Activated CD8-positive, alpha-beta memory T cell treated with anti-CD3 and anti-CD28 coated beads for 1 hour (primary cell): ENCODE measurements at regions not wholly inside any gene's neighbourhood (a gene's known extent, or its start where the extent isn't known, plus 50 kb on each side); places are given as distances from the start of the nearest gene placed in this dataset.

Experiments
- DNase-seq, 2 donors: peaks; one replicate each; pipeline ENCODE4 v3.0.0-alpha.2; 2020; ENCODE audit warnings: low read depth in 1 of 2; ENCODE audit errors: extremely low read depth in 1 of 2

DNA sequence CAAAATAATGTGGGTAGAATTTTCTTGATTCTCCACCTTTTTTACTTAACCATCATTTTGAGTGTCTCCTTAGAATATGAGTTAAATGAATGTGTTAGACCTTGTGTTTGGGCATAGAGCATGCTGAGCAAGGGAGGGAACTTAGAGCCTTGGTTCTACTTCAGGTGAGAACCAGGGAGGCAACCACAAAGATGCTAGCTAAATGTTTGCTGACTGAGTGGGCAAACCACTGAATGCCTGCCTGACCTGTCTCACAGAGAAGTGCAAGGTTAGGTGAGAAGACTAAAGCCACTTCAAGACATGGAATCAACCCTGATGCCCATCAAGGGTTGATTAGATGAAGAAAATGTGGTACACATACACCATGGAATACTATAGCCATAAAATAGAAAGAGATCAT, 242.6 kb upstream of the ZNF32 start:
- DNase-seq, result no peak

DNA sequence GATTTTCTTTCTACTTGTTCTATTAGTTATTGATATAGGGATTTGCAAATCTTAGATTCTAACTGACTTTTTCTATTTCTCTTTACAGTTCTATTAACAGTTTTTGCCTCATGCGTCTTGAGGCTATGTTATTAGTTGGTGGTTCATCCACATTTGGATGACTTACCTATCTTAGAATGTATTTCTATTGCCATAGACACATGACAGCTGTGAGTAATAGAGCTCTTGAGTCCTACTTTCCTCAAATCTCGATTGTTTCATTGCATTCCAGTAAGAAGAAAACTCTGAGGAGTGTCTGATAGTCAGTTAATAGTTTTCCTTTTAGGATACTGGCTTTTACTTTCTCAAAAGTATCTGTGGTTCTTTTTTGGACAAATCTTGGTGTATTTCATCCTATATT, 241.4 kb upstream of the ZNF32 start:
- no peak for DNase-seq

DNA sequence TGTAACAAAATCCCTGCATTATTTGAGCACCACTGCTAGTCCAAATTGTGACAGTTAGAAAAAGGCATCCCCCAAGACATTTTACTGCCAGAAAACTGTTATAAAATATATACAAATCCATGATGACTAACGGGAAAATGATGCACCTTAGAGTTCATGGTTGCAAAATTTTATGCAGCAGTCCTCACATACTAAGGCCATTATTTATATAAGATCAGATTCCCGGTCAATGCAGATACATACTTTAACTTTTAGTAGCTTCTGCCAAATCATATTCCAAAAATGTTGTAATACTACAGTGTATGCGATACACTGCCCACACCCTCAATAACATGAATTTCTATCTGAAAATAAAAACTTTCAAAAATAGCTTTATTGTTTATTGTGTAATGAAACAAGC, 239.9 kb upstream of the ZNF32 start:
- no peak for DNase-seq

DNA sequence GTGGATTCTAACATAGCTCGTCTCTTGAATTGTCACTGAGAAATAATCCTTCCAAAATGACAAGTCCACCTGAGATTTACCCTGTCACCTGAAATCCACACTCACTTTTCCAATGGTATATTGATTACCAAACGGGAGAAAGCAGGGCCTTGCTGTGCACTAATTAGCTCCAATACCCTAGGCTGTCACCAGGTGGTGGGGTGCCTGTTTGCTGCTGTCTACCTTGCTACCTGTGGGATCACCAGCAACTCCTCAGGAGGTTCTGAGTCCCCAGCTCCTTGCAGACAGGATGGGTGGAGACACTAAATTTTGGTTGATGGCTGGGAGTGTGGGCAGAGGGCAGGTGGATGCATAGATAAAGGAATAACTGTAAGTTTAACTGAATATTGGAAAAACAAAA, 237.2 kb upstream of the ZNF32 start:
- DNase-seq, result no peak

DNA sequence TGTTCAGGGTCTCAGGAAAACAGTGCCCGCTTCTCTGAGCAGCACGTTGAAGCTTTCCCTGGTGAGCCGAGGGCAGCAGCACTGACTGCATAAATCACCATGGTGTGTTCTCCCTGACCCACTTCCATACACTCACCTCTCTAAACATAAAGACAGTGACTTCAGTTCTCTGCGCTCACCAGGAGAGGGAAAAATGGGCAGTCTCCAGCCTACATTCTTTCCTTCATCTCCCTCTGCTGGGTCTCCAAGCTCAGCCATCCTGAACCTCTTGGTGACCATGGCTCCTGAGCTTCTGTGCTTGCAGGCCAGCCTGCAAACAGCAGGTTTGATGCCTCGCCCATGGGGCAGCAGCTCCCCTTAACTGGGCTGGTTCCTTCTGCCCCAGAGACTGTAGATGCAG, 236.6 kb upstream of the ZNF32 start:
- no peak for DNase-seq

DNA sequence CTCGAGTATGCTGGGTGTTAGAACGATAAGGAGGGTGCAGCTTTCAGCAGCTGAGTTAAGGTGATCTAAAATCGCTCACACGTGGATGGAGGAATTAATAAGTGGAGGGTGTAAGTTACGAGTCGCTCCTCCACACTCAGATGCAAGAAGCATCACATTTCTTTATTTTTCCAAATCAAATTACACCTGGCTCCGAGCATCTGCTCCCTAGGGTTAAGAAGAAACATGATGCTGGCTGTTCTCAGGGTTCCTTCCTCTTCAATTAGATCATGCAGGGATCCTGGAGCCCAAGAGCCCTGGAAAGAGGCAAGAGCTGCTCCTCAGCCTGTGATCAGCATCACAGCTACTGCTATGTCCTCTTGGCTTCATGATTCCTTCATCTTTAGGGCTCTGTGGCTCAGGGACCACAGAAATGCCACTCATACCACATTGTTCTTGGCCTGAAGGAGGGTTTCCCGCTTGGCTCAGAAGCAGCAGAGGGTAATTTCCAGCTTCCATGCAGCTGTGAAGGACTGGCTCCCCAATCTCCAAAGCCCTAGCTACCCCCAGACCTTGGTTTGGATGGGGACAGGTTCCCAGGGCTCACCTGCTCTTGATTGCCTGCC, 235.9 kb upstream of the ZNF32 start:
- DNase-seq, result no peak

DNA sequence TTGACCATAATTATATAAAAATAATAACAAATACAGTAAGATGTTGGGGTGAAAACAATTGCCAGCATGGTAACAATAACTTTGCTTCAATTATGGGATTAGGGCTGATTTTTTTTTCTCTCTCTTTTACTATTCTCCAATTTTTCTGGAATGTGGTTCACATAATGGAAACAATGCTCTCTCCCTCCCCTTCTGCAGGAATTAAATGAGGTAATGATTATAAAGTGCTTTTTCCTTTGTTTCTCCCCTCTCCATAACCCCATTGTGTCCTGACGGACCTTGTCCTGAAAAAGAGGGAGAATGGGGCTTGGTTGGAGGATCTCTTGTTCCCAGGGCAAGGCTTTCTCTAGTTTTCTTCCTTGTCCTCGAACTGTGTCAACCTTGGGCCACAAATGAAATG, 234.0 kb upstream of the ZNF32 start:
- DNase-seq, result no peak

DNA sequence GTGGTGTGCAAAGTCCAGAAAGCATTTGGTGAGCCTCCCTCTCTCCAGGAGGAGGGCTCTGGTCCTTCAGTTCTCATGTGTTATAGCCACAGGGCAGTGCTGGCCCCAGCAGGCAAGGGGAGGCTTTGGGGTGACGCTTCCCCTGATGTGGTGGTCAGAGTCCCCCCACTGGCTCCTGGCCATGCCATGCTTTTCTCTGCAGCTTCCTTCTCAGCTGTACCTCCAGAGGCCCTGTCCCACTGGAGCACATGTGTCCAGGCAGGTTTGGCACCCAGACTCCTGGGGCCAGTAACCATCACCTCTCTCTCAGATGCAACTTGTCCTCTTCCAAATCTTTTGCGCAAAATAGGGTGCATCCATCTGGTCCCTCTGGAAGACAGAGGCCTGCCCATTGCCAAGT, 233.0 kb upstream of the ZNF32 start:
- no peak for DNase-seq

DNA sequence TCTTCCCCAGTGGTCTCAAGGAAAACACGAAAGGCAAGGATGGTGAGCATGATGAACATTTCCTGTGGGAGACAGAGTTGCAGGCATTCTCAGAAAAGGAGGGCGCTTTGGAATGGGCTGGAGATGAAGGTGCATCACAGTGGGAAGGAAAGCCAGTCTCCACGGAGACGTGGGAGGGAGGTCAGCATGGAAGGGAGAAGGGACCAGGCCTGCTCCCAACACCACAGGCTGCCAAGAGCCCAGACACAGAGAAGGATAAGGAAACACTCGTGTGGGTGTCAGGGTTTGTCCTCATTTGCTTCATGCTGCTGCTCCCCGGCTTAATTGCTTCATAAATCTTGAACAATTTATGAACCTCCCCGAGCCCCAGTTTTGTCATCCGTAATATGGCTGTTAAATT, 231.5 kb upstream of the ZNF32 start:
- DNase-seq, result no peak

DNA sequence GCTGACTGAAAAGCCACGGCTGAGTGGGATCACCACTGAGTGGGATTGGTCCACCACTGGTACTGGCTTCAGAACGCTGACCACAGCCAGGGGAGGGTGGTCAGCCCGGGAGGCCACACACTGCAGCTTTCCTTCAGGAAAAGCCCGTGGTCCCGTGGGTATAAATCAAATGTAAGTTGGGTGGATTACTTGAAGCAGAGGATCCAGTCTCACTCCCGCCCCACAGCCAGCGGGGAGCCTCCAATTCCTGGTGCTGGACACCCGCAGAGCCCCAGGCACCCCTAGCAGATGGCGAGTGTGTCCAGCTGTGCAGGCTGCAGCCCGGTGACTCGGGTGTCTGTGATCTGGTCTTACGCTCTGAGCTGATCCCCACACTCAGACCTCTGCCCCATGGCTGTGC, 231.1 kb upstream of the ZNF32 start:
- DNase-seq, result no peak

DNA sequence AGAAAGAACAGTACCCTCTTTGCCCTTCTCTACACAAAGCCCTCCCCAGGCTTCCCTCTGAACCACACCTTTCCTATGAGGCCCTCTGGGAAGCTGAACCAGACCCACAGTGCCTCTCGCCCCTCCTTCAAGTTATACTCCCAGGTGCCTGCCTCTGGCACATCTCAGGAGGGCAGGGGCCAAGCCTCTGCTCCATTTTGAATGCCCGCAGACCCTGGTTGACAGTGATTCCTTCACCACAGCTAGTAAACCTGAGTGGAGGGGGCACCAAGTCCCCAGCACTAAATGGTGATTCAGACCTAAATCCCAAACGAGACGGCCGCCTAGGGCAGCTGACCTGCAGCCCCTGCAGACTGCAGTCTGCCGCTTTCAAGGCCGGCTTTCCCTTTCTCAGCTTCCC, 230.5 kb upstream of the ZNF32 start:
- DNase-seq, result no peak

DNA sequence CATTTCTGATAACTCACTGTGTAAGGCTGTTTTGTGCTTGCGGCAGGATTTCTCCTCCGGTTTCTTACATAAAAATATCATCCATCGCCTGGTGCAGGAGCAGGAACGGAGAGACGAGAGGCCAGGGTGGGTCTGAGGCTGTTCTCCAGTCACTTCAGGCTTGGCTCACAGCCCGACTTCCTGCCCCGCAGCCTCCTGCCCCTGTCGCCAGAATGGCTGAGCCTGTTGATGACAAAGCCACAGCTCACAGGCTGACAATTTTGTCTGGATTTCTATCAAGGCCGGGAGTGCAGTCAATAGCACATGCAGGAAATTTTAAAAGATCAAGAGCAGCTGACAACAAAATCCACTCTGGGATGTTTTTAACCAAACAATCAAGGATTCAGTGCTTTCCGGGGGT, 229.7 kb upstream of the ZNF32 start:
- DNase-seq, result no peak

DNA sequence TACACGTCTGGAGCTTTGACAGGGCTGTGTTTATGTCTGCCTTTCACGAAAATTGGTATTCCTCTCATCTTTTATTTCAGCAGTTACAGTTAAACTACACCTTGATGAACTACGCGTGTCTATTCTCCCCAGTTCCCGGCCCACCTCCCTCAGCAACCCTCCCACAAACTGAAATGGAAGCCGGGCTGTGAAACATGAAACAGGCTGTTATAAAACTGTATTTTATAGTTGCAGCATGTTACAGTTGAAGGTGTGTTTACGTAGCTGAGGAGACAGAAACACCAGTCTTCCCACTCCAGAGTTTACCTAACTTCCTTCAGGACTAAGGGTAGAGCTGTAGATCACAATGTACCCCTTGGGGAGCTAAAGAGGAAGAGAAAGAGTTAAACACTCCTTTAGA, 228.3 kb upstream of the ZNF32 start:
- no peak for DNase-seq

DNA sequence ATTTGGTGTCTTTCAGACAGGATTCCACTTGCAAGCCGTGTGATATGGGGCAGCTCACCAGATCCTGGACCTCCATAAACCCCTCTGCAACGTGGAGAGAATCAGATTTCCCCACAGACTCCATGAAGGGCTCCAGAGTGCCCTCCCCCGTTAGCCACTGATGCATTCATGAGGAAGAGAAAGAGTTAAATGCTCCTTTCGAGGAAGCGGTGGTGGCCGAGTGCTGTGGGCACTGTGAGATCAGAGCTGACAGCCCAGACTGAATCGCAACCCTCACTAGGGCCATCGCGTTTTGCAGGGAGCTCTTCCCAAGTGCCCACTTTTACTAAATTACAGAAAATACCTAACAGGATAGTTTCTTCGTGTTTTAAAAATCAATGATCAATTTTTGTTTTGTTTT, 226.3 kb upstream of the ZNF32 start:
- no peak for DNase-seq

DNA sequence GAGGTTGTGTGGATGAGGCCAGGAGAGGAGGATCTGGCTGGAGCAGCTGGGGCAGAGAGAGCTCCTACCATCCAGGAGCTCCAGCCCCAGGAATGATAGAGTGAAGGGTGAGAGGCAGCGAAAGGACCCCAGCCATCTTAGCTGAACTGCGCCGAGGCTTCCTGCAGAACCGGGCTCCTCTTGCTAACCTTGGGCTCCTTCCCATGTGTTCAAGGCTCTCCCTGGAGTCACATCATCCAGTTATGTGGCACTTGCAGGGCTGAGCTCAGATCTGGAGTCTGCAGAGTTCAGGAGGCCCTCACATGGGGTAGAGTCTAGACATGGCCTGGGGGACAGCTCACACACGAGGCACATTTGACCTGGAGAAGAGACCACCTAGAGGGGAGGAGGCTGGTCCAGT, 225.0 kb upstream of the ZNF32 start:
- no peak for DNase-seq

DNA sequence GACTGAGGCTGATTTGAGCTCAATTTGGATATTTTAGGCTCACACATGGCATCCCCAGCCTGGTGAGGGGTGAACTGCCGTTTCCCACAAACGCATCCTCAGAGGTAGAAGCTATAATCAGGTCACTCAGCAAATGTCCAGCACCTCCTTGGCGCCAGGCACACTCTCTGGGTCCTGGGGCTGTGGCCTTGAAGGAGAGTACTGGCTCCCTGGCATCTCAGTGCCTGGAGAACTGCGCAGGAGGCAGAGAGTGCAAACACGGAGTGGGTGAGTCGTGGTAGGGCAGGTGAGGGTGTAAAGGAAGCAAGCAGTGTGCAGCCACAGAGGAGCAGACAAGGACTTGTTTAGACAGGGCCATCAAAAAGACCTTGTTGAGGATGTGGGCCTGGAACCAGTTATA, 224.0 kb upstream of the ZNF32 start:
- DNase-seq, result no peak

DNA sequence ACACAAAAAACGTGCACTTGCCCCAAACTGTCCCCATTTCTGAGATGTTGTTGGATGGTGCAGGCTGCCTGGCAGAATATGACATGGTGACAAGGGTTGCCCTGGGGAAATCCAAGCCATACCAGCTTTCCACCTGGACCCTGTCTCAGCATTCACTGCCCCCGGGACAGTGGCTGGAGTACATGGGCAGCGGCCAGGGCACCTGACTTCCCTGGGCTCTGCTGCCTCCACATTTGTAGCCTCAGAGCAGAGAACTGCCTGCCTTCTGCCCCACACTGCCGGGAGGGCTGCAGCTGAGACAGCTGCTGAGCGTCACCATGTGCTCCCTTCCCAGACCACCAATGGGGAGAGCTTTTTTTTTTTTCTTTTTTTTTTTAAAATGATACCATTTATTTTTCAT, 222.9 kb upstream of the ZNF32 start:
- no peak for DNase-seq

DNA sequence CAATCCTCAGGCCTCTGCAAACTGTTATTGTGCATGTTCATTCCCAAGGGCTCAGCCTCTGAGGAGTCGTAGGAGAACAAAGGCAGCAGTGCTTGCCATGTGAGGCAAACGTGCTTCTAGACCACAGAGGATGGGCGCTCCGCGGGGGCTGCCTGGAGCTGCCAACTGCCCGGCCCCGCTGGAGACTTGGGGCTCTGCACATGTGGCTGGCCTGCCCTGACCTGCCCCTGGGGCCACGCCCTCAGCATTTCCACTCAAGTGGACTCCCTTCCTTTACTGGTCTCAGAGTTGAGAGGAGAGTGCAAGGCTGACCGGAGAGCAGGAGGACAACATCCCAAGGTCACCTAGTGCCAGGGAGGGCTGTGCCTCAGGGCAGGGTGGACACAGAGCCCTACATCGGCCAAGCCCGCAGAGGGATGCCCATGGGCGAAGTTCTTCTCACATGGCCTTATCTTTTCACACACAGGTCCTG, 222.3 kb upstream of the ZNF32 start:
- no peak for DNase-seq

DNA sequence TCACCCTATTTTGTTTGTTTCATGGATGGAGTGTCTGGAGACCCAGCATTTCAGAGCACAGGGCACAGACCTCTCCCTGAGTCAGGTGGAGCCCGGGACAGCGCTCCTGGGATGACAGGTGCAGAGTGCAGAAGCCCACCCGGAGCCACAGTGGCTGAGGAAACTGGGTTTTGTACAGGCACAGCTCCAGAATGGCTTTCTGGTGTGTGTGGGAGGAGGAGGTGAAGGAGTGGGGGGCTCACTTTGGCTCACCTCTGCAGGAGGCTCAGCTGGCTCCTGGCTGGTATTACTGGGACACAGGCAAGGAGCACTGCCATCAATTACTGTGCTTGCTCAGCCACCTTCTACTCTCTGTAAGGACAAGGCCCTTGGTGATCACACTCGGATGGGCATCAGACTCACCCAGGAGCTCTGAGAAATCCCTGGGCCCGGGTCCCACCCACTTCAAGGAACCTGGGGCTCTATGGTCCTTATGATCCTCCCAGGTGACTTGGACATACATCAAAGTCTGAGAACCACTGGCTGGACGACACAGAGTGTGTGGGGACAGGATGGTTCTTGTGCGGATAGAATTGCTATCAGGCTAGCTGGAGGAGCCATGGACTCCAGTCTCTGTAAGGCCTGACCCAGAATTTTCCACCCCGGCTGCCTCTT, 221.1 kb upstream of the ZNF32 start:
- no peak for DNase-seq

DNA sequence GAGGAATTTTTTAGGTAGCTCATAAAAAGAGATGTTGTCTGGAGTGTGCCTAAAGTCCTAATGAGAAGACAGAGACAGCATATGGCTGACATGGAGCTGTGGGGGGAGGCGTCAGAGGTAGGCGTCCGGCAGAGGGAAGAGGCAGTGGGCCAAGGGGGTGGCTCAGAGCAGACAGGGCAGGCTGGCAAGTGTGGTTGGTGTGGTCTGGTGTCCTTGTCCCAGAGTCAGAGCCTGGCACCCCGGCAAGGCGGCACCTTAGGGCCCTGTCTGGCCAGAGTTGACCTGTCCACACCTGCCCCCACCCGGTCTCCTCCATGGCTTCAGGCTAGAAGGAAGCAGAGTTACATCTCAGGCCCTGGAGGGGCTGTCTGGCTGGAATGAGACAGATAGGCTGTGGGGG, 220.3 kb upstream of the ZNF32 start:
- DNase-seq, result no peak

DNA sequence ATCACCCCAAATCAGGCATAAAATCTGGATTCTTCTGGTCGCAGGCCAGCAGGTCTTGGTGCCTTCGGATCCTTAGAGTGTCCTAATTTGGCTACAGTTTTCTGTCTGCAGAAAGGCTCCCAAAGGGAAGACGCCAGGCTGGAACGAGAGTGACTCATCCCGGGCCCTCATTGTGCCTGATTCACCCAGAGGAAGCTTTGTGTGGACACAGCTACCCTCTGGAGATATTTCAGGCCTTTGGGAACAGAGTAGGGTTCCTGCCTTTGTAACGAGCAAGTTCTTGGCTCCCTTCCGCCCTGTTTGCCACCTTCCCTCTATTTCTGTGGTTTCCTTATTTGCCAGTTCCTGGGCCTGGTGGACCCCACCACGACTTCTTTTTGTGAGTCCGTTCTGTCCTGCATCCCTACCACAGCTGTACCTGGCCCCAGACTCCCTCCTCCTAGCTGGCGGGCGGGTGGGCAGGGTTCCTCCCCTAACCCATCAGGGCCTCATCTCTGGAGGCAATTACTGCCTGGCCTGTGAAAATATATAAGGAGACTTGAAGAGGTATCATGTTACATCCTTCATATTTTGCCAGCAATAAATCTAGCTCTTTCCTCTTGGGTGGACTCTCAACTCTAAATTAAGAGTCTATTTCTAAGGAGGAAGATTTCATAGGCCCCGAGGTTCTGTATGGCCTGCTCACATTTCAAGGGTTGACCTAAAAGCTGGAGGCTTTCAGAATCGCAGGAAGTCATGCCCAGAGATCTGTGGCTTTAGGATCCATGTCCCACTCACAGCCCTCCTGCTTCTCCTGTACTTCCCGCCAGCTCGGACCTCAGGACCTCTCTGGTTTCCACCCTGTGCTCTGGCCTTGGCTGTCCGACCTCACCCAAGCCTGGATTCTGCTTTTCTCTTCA, 219.2 kb upstream of the ZNF32 start:
- DNase-seq, result no peak

DNA sequence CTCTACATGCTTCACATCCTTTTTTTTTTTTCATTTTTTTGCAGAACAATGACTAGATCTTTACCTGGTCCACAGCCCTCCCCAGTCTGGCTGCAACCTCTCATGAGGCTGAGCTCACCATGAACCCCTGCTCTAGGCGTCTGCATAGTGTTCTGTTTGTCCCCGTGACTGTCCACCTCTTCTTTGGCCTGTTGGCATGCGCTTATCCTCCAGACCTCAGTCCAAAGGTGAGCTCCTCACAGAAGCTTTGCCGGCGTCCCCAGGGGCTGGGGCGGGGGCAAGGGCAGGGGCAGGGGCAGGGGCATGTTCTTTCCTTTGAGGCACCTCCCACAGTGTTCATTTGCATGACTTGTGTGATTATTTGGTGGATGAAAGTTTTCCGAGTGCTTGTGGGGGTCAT, 218.4 kb upstream of the ZNF32 start:
- DNase-seq, result no peak
